ENCODE measurements at regions not wholly inside any gene's neighbourhood (a gene's known extent, or its start where the extent isn't known, plus 50 kb on each side); places are given as distances from the start of the nearest gene placed in this dataset.
A peak's percentile ranks its signal among the peaks of the same experiment; 100 is the strongest.

DNA sequence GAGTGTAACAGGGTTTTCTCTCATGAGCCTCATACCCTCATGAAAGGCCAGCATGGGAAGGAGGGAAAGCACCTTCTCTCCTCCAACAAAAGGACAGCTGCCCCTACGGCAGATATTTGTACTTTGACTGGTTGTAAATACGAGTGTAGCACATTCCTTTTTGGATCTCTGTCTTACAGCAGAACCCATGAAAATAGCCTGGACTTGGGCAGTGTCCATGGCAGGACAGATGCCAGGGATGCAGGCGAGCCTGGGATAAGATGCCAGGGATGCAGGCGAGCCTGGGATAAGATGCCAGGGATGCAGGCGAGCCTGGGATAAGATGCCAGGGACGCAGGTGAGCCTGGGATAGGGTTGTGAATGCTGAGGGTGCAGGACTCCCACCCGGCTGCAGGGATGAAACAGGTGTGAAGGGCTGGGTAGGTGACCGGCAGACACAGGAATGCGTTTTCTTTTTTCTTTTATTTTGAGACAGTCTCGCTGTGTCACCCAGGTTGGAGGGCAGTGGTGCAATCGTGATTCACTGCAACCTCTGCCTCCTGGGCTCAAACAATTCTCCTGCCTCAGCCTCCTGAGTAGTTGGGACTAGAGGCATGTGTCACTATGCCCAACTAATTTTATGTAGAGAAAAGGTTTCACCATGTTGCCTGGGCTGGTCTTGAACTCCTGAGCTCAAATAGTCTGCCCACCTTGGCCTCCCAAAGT lies 120.0 kb downstream of the BEGAIN start:
- no peak for DNase-seq (ENCODE audit: low read depth in 2 of 2)

DNA sequence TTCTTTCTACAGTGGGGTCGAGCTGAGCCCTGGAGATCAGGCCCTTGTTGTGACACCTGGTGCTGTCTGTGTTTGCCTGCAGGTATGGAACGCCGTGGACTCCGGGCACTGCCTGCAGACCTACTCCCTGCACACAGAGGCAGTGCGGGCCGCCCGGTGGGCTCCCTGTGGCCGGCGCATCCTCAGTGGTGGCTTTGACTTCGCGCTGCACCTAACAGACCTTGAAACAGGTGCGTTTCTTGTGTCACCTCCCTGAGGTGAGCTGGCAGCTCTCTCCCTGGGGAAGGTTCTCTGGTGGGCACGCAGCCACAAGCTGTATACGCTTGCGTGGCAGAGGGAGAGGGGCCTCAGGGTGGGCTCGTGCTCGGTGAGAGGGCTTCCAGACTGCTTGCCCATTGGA lies 119.3 kb downstream of the BEGAIN start:
- DNase-seq (ENCODE audit: low read depth in 2 of 2) = no peak

DNA sequence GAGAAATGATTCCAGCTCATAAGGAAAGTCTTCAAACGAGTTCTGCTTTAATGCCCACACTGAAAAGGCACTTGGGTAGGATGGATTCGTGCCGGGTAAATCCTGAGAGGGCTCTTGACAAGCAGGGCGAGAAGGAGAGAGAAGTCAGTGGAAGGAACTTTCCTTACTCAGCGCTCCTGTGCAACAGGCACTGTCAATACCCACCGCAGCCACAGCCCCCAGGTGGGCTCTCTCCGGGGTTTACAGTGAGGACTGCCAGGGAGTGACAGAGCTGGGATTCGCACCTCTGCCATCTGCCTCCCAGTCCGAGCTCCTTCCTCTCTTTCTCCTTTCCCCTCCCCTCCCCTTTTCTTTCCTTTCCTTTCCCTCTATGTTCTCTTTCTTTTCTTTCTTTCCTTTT lies 118.7 kb downstream of the BEGAIN start:
- DNase-seq (ENCODE audit: low read depth in 2 of 2) = no peak

DNA sequence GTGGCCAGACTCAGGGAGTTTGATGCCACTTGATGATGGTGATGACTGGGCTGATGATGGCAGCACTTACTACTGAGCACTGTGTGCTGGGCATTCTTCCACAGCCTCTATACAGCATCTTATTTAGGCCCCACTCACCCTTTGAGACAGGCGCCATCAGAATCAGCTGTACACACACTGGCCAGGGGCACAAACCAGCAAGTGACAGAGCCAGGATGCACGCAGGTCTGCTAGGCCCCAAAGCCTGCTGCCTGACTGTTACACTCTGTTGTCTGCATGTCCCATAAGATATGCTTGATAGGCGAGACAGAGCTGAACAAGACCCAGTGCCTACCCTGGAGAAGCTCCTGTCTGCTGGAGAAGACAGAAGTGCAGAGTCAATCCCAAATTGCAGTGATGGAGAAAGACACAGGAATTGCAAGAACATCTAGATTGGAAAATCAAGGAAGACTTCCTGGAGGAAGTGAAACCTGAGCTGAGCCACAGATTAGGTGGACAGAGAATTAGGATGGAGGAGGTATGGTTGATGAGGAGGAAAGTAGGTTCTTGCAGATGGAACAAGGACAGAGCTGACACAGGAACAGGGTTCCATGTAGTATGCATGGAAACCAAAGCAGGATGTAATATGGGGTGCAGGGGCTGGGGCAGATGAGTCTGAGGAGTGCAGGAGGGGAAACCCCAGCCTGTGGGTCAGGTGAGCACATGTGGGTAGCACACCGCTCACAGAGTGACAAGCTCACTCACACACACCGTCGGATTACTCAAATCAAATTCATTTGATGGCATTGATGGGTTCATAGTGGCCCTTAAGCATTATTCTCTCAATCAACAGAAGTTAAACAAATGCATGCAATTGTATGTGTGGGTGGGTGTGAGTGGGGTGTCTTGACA lies 117.3 kb downstream of the BEGAIN start:
- no peak for DNase-seq (ENCODE audit: low read depth in 2 of 2)

DNA sequence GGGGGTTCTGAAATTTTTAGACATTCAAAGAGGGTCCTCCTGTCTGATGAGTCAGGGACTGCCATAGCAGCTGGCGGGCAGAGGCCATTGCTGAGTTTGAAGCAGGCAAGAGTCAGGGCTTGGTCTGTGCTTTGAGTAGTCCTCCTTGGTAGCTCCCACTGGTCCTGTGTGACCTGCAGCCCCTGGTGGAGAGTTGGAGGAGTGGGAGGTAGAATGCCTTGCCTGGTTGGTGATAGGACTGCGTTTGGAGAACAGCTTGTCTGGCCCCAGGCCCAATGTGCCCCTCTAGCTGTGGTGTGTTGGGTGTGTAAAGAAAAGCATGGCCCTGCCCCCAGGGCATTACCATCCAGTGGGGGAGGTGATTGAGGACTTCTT lies 116.7 kb downstream of the BEGAIN start:
- no peak for DNase-seq (ENCODE audit: low read depth in 2 of 2)

DNA sequence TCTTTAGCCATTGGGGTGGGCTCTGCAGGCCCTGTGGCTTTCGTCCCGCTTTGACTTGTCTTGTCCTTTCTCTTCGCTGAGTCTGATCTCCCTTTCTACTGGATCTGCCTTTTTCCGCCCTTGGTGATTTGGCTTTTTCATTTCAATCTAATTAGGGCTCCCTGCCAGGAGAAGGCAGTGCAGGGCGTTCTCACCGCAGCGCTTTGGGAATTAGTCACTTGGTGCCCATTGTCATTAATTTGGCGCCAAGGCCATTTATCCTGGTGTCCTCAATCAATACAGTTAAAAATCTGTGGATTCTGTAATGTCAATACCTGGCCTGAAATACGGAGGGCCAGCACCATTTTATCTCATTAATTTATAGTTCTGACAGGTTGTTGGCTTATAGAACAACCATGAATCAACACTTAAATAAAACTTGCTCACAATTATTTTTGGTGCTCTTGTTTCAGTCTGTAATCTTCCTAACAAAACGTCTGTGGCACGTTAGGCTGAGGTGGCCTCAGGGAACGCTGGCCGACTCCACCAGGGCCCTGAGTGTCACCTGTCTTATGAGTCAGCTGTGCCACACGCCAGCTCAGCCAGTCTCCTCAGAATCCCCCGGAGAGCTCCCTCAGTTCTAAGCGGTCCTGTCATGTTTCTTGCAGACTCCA lies 115.7 kb downstream of the BEGAIN start:
- no peak for DNase-seq (ENCODE audit: low read depth in 2 of 2)

DNA sequence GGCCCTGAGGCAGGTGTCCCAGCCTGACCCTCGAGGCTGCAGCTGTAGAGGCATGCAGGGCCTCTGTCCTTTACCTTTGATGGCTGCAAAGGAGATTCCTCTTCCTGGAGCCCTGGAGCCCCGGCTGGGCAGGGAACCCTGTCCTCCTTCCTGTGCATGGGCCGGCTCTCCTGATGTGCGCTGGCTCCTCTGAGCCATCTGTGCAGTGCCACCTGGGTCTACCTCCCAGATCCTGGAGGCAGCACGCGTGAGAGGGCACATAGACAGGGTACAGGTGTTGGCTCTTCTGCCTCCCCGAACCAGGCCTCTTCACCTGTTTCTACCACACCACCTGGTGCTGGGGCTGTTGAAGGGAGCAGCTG lies 115.1 kb downstream of the BEGAIN start:
- no peak for DNase-seq (ENCODE audit: low read depth in 2 of 2)

DNA sequence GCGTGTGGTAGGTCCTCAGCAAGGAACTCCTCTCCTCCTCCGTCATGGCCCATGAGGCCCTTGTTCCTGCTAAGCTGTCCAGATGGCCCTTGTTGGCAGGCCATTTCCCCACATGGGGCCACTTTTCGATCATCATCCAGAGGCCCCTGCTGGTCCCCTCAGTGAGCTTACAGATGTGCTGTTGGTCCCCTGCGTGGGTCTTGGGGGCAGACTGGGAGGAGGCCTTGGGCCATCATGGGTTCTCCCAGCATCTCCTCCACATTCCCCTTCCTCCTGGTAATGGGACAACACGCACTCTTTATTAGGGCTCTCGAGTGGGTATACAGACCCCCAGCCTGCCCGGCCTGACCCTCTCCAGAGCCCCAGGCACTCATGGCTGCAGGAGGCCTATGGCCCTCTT lies 114.7 kb downstream of the BEGAIN start:
- no peak for DNase-seq (ENCODE audit: low read depth in 2 of 2)

DNA sequence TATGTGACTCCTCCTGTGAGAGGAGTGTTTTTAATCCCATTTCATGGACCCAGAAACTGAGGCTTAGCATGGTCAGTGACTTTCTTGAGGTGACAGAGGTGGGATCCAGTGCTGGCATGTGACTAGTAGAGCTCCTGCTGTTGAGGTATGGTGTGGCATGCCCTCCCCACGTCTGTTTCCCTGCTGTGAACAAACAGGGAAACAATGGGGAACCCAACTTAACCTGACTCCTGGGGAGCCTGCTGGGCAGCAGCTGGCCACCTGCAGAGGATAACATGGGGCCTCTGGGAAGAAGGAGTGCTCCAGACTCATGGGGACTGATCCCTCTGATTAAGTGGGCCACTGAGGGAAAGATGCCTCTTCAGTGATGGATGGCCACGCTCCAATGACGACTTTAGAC lies 114.0 kb downstream of the BEGAIN start:
- DNase-seq (ENCODE audit: low read depth in 2 of 2) = no peak

DNA sequence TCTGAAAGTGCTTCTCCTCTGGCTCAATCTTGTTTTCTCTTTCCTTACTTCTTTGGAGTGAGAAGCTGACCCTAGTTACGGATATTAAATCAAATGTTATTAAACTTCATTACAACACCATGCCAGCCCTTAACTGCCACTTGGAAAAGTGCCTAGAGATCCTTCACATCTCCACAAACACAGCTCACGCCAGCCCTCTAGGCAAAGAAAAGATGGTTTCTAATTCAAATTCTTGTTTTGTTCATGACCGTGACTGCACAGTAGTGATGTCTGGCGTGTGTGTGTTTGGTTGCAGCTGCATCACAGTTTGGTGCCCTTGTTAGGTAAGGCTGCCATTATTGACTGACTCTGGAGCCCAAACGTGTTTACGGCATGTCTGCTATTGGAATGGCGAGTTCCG lies 113.0 kb downstream of the BEGAIN start:
- DNase-seq (ENCODE audit: low read depth in 2 of 2) = no peak

DNA sequence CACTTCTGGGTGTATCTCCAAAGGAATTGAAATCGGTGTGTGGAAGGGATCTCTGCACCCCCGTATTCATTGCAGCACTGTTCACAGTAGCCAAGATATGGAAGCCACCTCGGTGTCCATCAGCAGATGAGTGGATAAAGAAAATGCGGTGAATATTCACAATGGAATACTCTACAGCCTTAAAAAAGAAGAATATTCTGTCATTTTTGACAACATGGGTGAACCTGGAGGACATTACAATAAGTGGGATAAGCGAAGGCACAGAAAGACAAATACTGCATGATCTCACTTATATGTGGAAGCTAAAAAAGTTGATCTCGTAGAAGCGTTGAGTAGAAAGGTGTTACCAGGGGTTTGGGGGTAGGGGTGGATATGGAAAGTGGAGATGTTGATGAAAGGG lies 111.9 kb downstream of the BEGAIN start:
- no peak for DNase-seq (ENCODE audit: low read depth in 2 of 2)

DNA sequence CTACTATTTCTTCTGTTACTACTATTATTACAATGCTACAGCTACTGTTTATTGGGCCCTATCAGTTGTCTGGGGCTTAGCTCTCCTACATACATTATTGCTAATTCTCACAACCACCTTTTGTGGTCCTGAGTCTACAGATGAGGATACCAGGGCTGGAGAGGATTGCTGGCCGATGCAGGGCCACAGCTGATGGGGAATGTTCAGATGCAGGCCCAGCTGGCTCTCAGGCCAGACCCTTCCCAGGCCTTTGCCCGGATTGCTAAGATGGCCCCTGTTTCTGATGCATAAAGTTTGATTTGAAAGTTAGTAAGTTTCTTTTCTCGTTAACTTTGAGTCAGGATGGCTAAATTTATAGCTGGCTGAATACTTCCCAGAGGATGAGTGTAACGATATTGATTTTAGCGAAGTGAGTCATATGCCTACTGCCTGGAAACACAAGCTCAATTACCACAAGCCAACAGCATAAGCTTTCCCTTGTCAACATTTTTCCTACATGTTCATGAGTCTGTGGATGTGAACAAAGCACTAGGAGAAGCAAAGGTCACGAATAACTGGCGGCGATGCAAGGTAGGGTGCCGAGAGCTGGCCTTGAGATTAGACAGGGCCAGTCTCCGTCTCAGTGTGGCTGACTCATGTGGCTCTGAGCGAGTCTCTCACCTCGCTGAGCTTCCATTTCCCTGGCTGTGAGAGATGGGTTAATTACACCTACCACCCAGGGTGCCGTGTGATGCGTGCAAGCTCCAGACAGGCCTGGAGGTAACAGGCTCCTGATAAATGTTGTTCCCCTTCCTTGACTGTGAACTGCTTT lies 111.0 kb downstream of the BEGAIN start:
- peak; percentile 81 to 89 for DNase-seq (ENCODE audit: low read depth in 2 of 2)

DNA sequence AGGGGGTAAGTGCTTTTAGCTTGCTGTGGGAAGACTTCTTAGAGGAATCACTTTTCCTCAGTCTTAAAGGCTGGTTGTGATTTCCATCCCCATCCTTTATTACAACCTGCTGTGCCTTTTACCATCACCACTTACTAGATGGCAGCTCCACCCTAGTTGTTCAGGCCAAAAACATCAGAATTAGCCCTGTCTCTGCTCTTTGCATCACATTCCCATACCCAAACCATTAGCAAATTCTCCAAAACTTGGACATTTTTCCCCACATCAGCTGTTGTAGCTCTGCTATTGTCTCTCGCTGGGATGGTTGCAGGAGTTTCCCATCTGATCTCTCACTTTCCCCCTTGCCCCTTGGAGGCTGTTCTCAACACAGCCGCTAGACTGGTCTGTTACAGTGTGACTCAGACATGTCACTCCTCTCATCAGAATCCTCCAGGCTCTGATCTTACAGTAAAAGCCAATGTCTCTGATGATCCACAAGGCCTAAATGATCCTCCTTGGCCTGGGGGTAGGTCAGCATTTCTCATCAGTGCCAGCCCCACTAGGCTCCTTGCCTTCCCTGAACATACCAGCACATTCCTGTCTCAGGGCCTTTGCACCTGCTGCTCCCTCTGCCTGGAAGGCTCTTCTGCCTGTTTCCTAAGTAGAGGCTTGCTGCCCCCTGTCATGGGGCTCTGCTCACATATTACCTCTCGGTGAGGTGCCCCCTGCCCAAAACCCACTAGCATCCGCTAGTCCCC lies 102.5 kb downstream of the BEGAIN start:
- no peak for DNase-seq (ENCODE audit: low read depth in 2 of 2)

DNA sequence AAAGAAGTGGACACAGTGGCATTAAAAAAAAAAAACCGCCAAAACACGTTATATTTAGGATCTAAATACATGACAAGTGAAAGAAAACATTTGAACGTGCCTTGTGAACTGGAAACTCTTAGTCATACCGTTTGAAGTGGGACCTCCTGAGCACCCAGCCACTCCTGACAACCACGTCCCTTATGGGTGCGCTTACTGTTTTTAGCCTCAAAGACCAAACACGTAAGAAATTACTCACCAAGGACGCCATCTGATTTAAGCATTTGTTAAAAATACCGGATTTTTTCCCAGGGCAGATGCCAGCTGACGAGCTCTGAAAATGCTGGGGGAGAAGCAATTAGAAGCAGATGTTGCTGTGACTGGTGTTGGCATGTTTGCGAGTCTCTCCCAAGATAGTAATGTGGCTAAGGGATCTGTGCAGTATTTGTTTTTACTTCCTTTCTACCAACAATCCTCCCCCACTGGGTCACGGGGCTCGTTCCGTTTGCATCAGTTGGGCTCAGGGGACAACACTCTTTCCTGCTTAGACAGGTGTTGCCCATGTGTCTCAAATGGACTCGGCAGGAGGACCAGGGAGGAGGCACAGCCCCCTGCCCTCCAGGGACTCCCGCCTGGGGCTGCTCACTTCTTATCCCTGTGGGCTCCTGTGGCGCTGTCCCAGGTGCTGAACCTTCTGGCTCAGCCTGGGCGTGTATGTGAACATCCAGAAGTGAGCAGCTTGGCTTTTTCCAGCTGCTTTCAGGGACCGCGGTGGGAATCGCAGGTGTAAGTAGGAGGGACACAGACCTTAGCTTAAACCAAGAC lies 101.0 kb downstream of the BEGAIN start:
- DNase-seq (ENCODE audit: low read depth in 2 of 2) = peak; percentile 43 to 49

Measured in fibroblast of skin of left biceps (primary cell).